Sigmoid colon (tissue), 4 donors: ENCODE measurements at regions not wholly inside any gene's neighbourhood (a gene's known extent, or its start where the extent isn't known, plus 50 kb on each side); places are given as distances from the start of the nearest gene placed in this dataset.

Experiments used
- CTCF ChIP-seq, 4 experiments: fragments of 450-650 bp in 3 of 4; fragments of 200-600 bp in 1 of 4; IDR thresholded peaks; one replicate each; pipeline ENCODE4 v1.5.1; 2016 to 2019; ENCODE audit warnings: antibody characterized with exemption in 4 of 4, mild to moderate bottlenecking in 3 of 4, moderate library complexity in 2 of 4
- EP300 ChIP-seq, 4 donors: sonication (generic); formaldehyde crosslinking; IDR thresholded peaks; one replicate each; pipeline ENCODE4 v1.6.1; 2017; ENCODE audit warnings: antibody characterized with exemption in 4 of 4
- POLR2AphosphoS5 ChIP-seq, 4 donors: sonication (generic); formaldehyde crosslinking; IDR thresholded peaks; one replicate each; pipeline ENCODE4 v1.6.1; 2017; ENCODE audit warnings: antibody characterized with exemption in 4 of 4

- TF ChIP-seq CTCF (IDR thresholded peaks at IDR 0.05) (no peak), POLR2AphosphoS5 (IDR thresholded peaks at IDR 0.05) (no peak), EP300 (IDR thresholded peaks at IDR 0.05) (no peak)
Observed at GRCh38 chr18:52008330-52008729, 331.7 kb upstream of the DCC start.
